ENCODE measurements at regions not wholly inside any gene's neighbourhood (a gene's known extent, or its start where the extent isn't known, plus 50 kb on each side); places are given as distances from the start of the nearest gene placed in this dataset.

GRCh38 chr3:27638594-27638993 lies 83.5 kb downstream of the EOMES start:
- FAIRE-seq (no peak), DNase-seq (ENCODE audit: low read depth, low spot score) (no peak)
- TF ChIP-seq EZH2 (IDR thresholded peaks at IDR 0.05; ENCODE audit: borderline replicate concordance, low read depth, low read length, severe bottlenecking), result no peak
- no peak for TF ChIP-seq MAX (IDR thresholded peaks at IDR 0.05; ENCODE audit: insufficient read depth, insufficient read length)
- TF ChIP-seq GATA2 (IDR thresholded peaks at IDR 0.05; ENCODE audit: insufficient read depth, insufficient read length, low read depth, low read length), result no peak
- no peak for TF ChIP-seq JUN (IDR thresholded peaks at IDR 0.05; ENCODE audit: borderline replicate concordance, insufficient read depth, insufficient read length, low read depth)
- no peak for TF ChIP-seq POLR2A (IDR thresholded peaks at IDR 0.05; ENCODE audit: low read depth, low read length)
- no peak for TF ChIP-seq POLR2AphosphoS5 (IDR thresholded peaks at IDR 0.05; ENCODE audit: insufficient read depth, low read depth, low read length)
- TF ChIP-seq FOS (IDR thresholded peaks at IDR 0.05; ENCODE audit: borderline replicate concordance, insufficient read depth, low read length), result no peak
- TF ChIP-seq MYC (IDR thresholded peaks at IDR 0.05; ENCODE audit: low read depth, low read length), result no peak
- TF ChIP-seq CTCF (IDR thresholded peaks at IDR 0.05; ENCODE audit: extremely low read depth in 1 of 2, insufficient read depth in 1 of 2, low read depth in 1 of 2, low read length in 2 of 2), result no peak
- Histone ChIP-seq H3K79me2 (ENCODE audit: control insufficient read depth, insufficient read depth, low read length) (no peaks in the 10 kb centered on the region), H3K27me3 (ENCODE audit: control insufficient read depth in 2 of 2, insufficient read depth in 2 of 2, low read length in 2 of 2) (no peaks in the 10 kb centered on the region), H3K4me3 (replicated peaks in 1 of 3; ENCODE audit: insufficient read depth in 1 of 3, low read depth in 1 of 3, low read length in 3 of 3) (no peak overlapping the region), H3K9ac (replicated peaks; ENCODE audit: extremely low read depth, insufficient read depth, low read length) (no peak overlapping the region), H3K9me1 (replicated peaks; ENCODE audit: control insufficient read depth, extremely low read depth, insufficient read depth, low read length) (no peaks in the 10 kb centered on the region), H3K27ac (ENCODE audit: insufficient read depth, low read depth, low read length) (no peak overlapping the region), H3K4me1 (ENCODE audit: control insufficient read depth, extremely low read depth, insufficient read depth, low read length) (no peaks in the 10 kb centered on the region), H3K36me3 (ENCODE audit: control insufficient read depth in 2 of 2, extremely low read depth in 1 of 2, insufficient read depth in 2 of 2, low read length in 2 of 2) (no peaks in the 10 kb centered on the region), H4K20me1 (replicated peaks; ENCODE audit: control insufficient read depth, extremely low read depth, insufficient read depth, low read length) (no peaks in the 10 kb centered on the region), H3K9me3 (replicated peaks; ENCODE audit: control insufficient read depth, insufficient read depth, low read length) (no peaks in the 10 kb centered on the region), H3K4me2 (ENCODE audit: insufficient read depth, low read length) (no peak overlapping the region), H2AFZ (ENCODE audit: low read depth, low read length) (no peak overlapping the region)
- POLR2A ChIA-PET, result no interaction called here
- dilution Hi-C loops (cut with MboI; ENCODE audit: extremely low pct_ligation_motif_present, low sequenced_read_pairs), result no loop called here
- intact Hi-C loops (cut with micrococcal nuclease), result no loop called here
- CTCF ChIA-PET, result interaction anchor here (1.6 kb wide), 1 partner anchor 43 kb away, joined by 4 read pairs; no protein-coding TSS in a partner anchor
- no TSS peak for BruUV-seq (replicated peaks)

Data from endothelial cell of umbilical vein (primary cell).